ENCODE measurements at regions not wholly inside any gene's neighbourhood (a gene's known extent, or its start where the extent isn't known, plus 50 kb on each side); places are given as distances from the start of the nearest gene placed in this dataset.

GRCh38 chr6:28766426-28766825 lies 157.4 kb downstream of the TRIM27 start:
- no peak for DNase-seq (ENCODE audit: low read depth)

- no peak for DNase-seq (ENCODE audit: low read depth)
Observed at GRCh38 chr6:28767133-28767532, 156.7 kb downstream of the TRIM27 start.

- no peak for DNase-seq (ENCODE audit: low read depth)
Observed at GRCh38 chr6:28767691-28768090, 156.1 kb downstream of the TRIM27 start.

GRCh38 chr6:28768187-28768913 lies 155.4 kb downstream of the TRIM27 start:
- no peak for DNase-seq (ENCODE audit: low read depth)

GRCh38 chr6:28769626-28770402 lies 154.0 kb downstream of the TRIM27 start:
- DNase-seq (ENCODE audit: low read depth), result peak; percentile 48

- no peak for DNase-seq (ENCODE audit: low read depth)
Observed at GRCh38 chr6:28770732-28771131, 153.1 kb downstream of the TRIM27 start.

GRCh38 chr6:28771401-28772267 lies 152.2 kb downstream of the TRIM27 start:
- no peak for DNase-seq (ENCODE audit: low read depth)

- DNase-seq (ENCODE audit: low read depth), result no peak
Observed at GRCh38 chr6:28772480-28773381, 151.1 kb downstream of the TRIM27 start.

- no peak for DNase-seq (ENCODE audit: low read depth)
Observed at GRCh38 chr6:28774292-28775051, 149.3 kb downstream of the TRIM27 start.

- DNase-seq (ENCODE audit: low read depth), result no peak
Observed at GRCh38 chr6:28775052-28775376, 148.8 kb downstream of the TRIM27 start.

- no peak for DNase-seq (ENCODE audit: low read depth)
Observed at GRCh38 chr6:28775405-28776129, 148.2 kb downstream of the TRIM27 start.

GRCh38 chr6:28776269-28777146 lies 147.3 kb downstream of the TRIM27 start:
- no peak for DNase-seq (ENCODE audit: low read depth)

GRCh38 chr6:28777147-28777461 lies 146.7 kb downstream of the TRIM27 start:
- no peak for DNase-seq (ENCODE audit: low read depth)

GRCh38 chr6:28782113-28782673 lies 141.6 kb downstream of the TRIM27 start:
- no peak for DNase-seq (ENCODE audit: low read depth)

GRCh38 chr6:28785962-28786679 lies 137.7 kb downstream of the TRIM27 start:
- DNase-seq (ENCODE audit: low read depth), result no peak

GRCh38 chr6:28789553-28790083 lies 134.2 kb downstream of the TRIM27 start:
- DNase-seq (ENCODE audit: low read depth), result peak; percentile 41

GRCh38 chr6:28791002-28791383 lies 132.8 kb downstream of the TRIM27 start:
- no peak for DNase-seq (ENCODE audit: low read depth)

Data from myocyte (in vitro differentiated cells).